GM12892 (cell line): ENCODE measurements at regions not wholly inside any gene's neighbourhood (a gene's known extent, or its start where the extent isn't known, plus 50 kb on each side); places are given as distances from the start of the nearest gene placed in this dataset.

Source experiments
- POLR2A ChIP-seq: IDR thresholded peaks from 2 replicates; pipeline ENCODE4 v1.6.1; 2011; ENCODE audit warnings: low read depth, low read length, control low read depth
- POLR2AphosphoS5 ChIP-seq: IDR thresholded peaks from 2 replicates; pipeline ENCODE4 v1.6.1; 2011; ENCODE audit warnings: low read depth, low read length, control low read depth

DNA sequence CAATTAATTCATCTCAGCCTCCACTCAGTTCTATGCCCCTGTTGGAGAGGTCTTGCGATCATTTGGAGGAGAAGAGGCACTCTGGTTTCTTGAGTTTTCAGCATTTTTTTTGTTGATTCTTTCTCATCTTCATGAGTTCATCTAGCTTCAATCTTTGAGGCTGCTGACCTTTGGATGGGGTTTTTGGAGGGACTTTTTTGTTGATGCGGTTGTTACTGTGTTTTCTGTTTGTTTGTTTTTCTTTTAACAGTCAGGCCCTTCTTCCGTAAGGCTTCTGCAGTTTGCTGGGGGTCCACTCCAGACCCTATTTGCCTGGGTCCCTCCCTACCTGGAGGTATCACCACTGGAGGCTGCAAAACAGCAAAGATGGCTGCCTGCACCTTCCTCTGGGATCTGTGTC, 149.9 kb upstream of the RBBP8 start:
- TF ChIP-seq POLR2A (no peak), POLR2AphosphoS5 (no peak)
